ENCODE measurements at regions not wholly inside any gene's neighbourhood (a gene's known extent, or its start where the extent isn't known, plus 50 kb on each side); places are given as distances from the start of the nearest gene placed in this dataset.

- DNase-seq (ENCODE audit: extremely low spot score in 2 of 2) = no peak
- intact Hi-C loops (cut with DNase I) = no loop called here
- no peaks in the 10 kb centered on the region for H3K4me1 ChIP-seq
- H3K9me3 ChIP-seq = no peaks in the 10 kb centered on the region
- no peaks in the 10 kb centered on the region for H3K27me3 ChIP-seq
- TF ChIP-seq POLR2A (IDR thresholded peaks at IDR 0.05) (no peak), POLR2AphosphoS5 (IDR thresholded peaks at IDR 0.05; ENCODE audit: insufficient read depth in 1 of 2, low read depth in 1 of 2) (no peak)
- TF ChIP-seq, protein P1, sequence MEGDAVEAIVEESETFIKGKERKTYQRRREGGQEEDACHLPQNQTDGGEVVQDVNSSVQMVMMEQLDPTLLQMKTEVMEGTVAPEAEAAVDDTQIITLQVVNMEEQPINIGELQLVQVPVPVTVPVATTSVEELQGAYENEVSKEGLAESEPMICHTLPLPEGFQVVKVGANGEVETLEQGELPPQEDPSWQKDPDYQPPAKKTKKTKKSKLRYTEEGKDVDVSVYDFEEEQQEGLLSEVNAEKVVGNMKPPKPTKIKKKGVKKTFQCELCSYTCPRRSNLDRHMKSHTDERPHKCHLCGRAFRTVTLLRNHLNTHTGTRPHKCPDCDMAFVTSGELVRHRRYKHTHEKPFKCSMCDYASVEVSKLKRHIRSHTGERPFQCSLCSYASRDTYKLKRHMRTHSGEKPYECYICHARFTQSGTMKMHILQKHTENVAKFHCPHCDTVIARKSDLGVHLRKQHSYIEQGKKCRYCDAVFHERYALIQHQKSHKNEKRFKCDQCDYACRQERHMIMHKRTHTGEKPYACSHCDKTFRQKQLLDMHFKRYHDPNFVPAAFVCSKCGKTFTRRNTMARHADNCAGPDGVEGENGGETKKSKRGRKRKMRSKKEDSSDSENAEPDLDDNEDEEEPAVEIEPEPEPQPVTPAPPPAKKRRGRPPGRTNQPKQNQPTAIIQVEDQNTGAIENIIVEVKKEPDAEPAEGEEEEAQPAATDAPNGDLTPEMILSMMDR (IDR thresholded peaks at IDR 0.05) = no peak
- H3K36me3 ChIP-seq = no peaks in the 10 kb centered on the region
- H3K4me3 ChIP-seq = no peak overlapping the region
- H3K27ac ChIP-seq = no peak overlapping the region
Observed at GRCh38 chrX:20445109-20445508, 178.4 kb upstream of the RPS6KA3 start.

GRCh38 chrX:20442597-20442996, 175.9 kb upstream of the RPS6KA3 start:
- no peaks in the 10 kb centered on the region for H3K4me1 ChIP-seq
- H3K4me3 ChIP-seq = no peak overlapping the region
- no peaks in the 10 kb centered on the region for H3K27me3 ChIP-seq
- no peak for DNase-seq (ENCODE audit: extremely low spot score in 2 of 2)
- TF ChIP-seq, protein P1 (IDR thresholded peaks at IDR 0.05) = peak; percentile 37 to 42 (median 39)
- TF ChIP-seq POLR2AphosphoS5 (IDR thresholded peaks at IDR 0.05; ENCODE audit: insufficient read depth in 1 of 2, low read depth in 1 of 2) = no peak
- intact Hi-C loops (cut with DNase I) = no loop called here
- no peaks in the 10 kb centered on the region for H3K9me3 ChIP-seq
- no peaks in the 10 kb centered on the region for H3K36me3 ChIP-seq
- H3K27ac ChIP-seq = no peak overlapping the region

DNA sequence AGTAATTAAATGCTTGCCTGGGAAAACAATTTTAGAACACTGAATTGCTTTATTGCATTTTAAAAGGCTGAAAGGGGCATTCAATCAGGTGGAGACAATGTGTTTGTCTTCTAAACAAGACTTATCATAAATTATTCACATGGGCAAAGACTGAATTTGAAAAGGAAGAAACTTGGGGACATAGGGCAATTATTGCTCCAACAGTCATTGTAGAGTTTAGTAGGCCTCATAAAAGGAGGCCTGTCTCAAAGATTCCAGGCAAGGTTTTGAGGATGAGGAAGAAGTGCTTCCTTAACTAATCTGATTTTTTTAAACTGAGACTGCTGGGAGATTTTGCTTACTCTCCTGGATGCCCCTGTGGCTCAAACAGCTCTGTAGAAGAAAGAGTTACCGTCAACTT, 174.4 kb upstream of the RPS6KA3 start:
- intact Hi-C loops (cut with DNase I) = no loop called here
- DNase-seq (ENCODE audit: extremely low spot score in 2 of 2) = no peak
- no peaks in the 10 kb centered on the region for H3K9me3 ChIP-seq

GRCh38 chrX:20438871-20439526, 172.3 kb upstream of the RPS6KA3 start:
- Histone ChIP-seq H3K4me3 (no peak overlapping the region), H3K27me3 (no peaks in the 10 kb centered on the region), H3K9me3 (no peaks in the 10 kb centered on the region), H3K4me1 (no peaks in the 10 kb centered on the region), H3K36me3 (no peaks in the 10 kb centered on the region), H3K27ac (no peak overlapping the region)
- intact Hi-C loops (cut with DNase I) = no loop called here
- no peak for TF ChIP-seq POLR2AphosphoS5 (IDR thresholded peaks at IDR 0.05; ENCODE audit: insufficient read depth in 1 of 2, low read depth in 1 of 2)
- no peak for DNase-seq (ENCODE audit: extremely low spot score in 2 of 2)

More for the DNA sequence above, 174.4 kb upstream of the RPS6KA3 start:
- H3K4me3 ChIP-seq = no peak overlapping the region
- no peak overlapping the region for H3K27ac ChIP-seq
- no peaks in the 10 kb centered on the region for H3K4me1 ChIP-seq
- no peaks in the 10 kb centered on the region for H3K36me3 ChIP-seq
- TF ChIP-seq POLR2A (IDR thresholded peaks at IDR 0.05) (no peak), POLR2AphosphoS5 (IDR thresholded peaks at IDR 0.05; ENCODE audit: insufficient read depth in 1 of 2, low read depth in 1 of 2) (no peak)
- TF ChIP-seq, protein P1 (IDR thresholded peaks at IDR 0.05) = no peak
- no peaks in the 10 kb centered on the region for H3K27me3 ChIP-seq

DNA sequence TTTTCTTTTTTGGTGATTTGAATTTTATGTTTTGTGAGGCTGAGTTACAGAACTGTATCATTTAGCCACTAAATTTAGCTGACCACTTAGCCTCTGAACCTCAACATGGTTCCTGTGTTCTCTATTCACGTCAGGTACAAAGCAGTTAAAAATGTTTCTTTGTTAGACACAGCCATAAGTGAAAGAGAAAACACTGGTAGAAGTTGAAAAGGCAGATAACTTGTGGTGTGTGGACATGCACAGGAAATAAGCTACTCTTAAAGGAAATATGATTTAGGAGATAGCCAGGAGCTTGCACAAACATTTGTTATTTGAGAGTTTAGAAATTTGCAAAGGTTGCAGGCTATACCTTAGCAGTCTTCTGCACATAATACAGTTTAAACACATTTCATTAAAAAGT, 171.0 kb upstream of the RPS6KA3 start:
- Histone ChIP-seq H3K4me3 (no peak overlapping the region), H3K4me1 (no peaks in the 10 kb centered on the region), H3K36me3 (no peaks in the 10 kb centered on the region), H3K27me3 (no peaks in the 10 kb centered on the region), H3K9me3 (no peaks in the 10 kb centered on the region), H3K27ac (no peak overlapping the region)
- intact Hi-C loops (cut with DNase I) = no loop called here
- no peak for DNase-seq (ENCODE audit: extremely low spot score in 2 of 2)
- TF ChIP-seq, protein P1 (IDR thresholded peaks at IDR 0.05) = no peak
- no peak for TF ChIP-seq POLR2A (IDR thresholded peaks at IDR 0.05)
- no peak for TF ChIP-seq POLR2AphosphoS5 (IDR thresholded peaks at IDR 0.05; ENCODE audit: insufficient read depth in 1 of 2, low read depth in 1 of 2)
